ENCODE measurements at regions not wholly inside any gene's neighbourhood (a gene's known extent, or its start where the extent isn't known, plus 50 kb on each side); places are given as distances from the start of the nearest gene placed in this dataset.
"Not testable (repeated sequence)": the region's sequence is repeated elsewhere in the genome, so short reads cannot be mapped to it uniquely, and the experiment has no call there.

GRCh38 chr5:90056911-90057705 is 352.4 kb downstream of the CETN3 start:
- DNase-seq (ENCODE audit: low spot score), result peak; percentile 3

- no peak for DNase-seq (ENCODE audit: low spot score)
Measured at GRCh38 chr5:90055831-90056328, 353.7 kb downstream of the CETN3 start.

GRCh38 chr5:90054612-90055011 is 354.9 kb downstream of the CETN3 start:
- DNase-seq (ENCODE audit: low spot score), result no peak

- no peak for DNase-seq (ENCODE audit: low spot score)
Measured at GRCh38 chr5:90051756-90052155, 357.8 kb downstream of the CETN3 start.

- DNase-seq (ENCODE audit: low spot score), result peak; percentile 7
Measured at GRCh38 chr5:90050103-90050502, 359.5 kb downstream of the CETN3 start.

GRCh38 chr5:90047113-90047512 is 362.4 kb downstream of the CETN3 start:
- DNase-seq (ENCODE audit: low spot score), result no peak

GRCh38 chr5:90040082-90040481 is 369.5 kb downstream of the CETN3 start:
- DNase-seq (ENCODE audit: low spot score), result not testable (repeated sequence)

- no peak for DNase-seq (ENCODE audit: low spot score)
Measured at GRCh38 chr5:90037646-90038045, 371.9 kb downstream of the CETN3 start.

- DNase-seq (ENCODE audit: low spot score), result no peak
Measured at GRCh38 chr5:90022711-90023053, 386.9 kb downstream of the CETN3 start.

GRCh38 chr5:90022002-90022710 is 387.4 kb downstream of the CETN3 start:
- no peak for DNase-seq (ENCODE audit: low spot score)

GRCh38 chr5:90020575-90021538 is 388.7 kb downstream of the CETN3 start:
- peak; percentile 41 for DNase-seq (ENCODE audit: low spot score)

- no peak for DNase-seq (ENCODE audit: low spot score)
Measured at GRCh38 chr5:90017239-90017638, 392.3 kb downstream of the CETN3 start.

GRCh38 chr5:90015584-90016018 is 394.0 kb downstream of the CETN3 start:
- peak; percentile 32 for DNase-seq (ENCODE audit: low spot score)

- DNase-seq (ENCODE audit: low spot score), result no peak
Measured at GRCh38 chr5:90014420-90014819, 395.1 kb downstream of the CETN3 start.

- no peak for DNase-seq (ENCODE audit: low spot score)
Measured at GRCh38 chr5:90000351-90000750, 409.2 kb downstream of the CETN3 start.

- no peak for DNase-seq (ENCODE audit: low spot score)
Measured at GRCh38 chr5:89998519-89999305, 410.8 kb downstream of the CETN3 start.

GRCh38 chr5:89996890-89997289 is 412.7 kb downstream of the CETN3 start:
- DNase-seq (ENCODE audit: low spot score), result peak; percentile 14

GRCh38 chr5:89996335-89996734 is 413.2 kb downstream of the CETN3 start:
- DNase-seq (ENCODE audit: low spot score), result no peak

GRCh38 chr5:89994266-89994665 is 415.3 kb downstream of the CETN3 start:
- no peak for DNase-seq (ENCODE audit: low spot score)

GRCh38 chr5:89992201-89992600 is 417.4 kb downstream of the CETN3 start:
- DNase-seq (ENCODE audit: low spot score), result no peak

GRCh38 chr5:89991592-89991991 is 418.0 kb downstream of the CETN3 start:
- no peak for DNase-seq (ENCODE audit: low spot score)
